Uterus (tissue), 2 donors: ENCODE measurements at regions not wholly inside any gene's neighbourhood (a gene's known extent, or its start where the extent isn't known, plus 50 kb on each side); places are given as distances from the start of the nearest gene placed in this dataset.

Experiments used
- POLR2A ChIP-seq, 2 donors: fragments of 450-650 bp; IDR thresholded peaks; one replicate each; pipeline ENCODE4 v1.6.1; 2016; ENCODE audit warnings: antibody characterized with exemption in 2 of 2, mild to moderate bottlenecking in 1 of 2, moderate library complexity in 1 of 2
- TF ChIP-seq, protein P1 (sequence below), 4 experiments: fragments of 200-600 bp in 2 of 4; fragments of 450-650 bp in 2 of 4; sonication (generic) in 2 of 4; IDR thresholded peaks; one replicate each; pipeline ENCODE4 v1.5.1; 2016 to 2019; ENCODE audit warnings: antibody characterized with exemption in 4 of 4, mild to moderate bottlenecking in 2 of 4, moderate library complexity in 1 of 4

DNA sequence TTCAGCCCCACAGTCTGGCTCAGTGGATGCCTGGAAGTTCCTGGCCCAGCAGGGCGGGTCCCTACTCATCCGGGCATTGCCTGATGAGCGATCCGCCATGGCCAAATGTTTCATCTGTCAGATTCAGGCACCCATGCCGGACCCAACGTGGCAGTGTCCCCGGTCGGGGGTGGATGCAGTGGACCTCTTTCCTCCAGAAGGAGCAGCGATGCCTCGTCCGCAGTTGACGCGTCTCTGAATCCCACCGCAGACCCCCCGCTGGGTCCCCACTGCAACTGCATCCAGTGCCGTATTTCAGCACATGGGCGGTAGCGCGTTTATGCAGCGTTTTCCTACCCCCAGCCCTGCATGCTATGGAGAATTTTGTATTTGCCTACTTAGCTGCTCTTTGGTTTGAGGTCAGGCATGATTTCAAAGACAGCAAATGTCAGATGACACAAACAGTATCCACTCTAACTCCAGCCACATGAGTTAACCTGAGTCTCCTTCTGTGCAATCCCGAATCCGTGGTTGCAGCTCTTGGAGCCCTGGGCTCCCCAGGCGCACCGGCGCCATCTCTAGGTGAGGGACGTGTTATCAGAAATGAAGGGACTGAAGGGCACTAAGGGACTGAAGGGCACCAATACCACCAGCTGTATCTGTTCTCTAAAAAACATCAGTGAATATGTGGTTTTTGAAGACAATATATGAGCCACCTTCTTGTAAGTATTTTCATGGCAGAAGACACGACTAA, 72.6 kb upstream of the THBS2 start:
- TF ChIP-seq, protein P1, sequence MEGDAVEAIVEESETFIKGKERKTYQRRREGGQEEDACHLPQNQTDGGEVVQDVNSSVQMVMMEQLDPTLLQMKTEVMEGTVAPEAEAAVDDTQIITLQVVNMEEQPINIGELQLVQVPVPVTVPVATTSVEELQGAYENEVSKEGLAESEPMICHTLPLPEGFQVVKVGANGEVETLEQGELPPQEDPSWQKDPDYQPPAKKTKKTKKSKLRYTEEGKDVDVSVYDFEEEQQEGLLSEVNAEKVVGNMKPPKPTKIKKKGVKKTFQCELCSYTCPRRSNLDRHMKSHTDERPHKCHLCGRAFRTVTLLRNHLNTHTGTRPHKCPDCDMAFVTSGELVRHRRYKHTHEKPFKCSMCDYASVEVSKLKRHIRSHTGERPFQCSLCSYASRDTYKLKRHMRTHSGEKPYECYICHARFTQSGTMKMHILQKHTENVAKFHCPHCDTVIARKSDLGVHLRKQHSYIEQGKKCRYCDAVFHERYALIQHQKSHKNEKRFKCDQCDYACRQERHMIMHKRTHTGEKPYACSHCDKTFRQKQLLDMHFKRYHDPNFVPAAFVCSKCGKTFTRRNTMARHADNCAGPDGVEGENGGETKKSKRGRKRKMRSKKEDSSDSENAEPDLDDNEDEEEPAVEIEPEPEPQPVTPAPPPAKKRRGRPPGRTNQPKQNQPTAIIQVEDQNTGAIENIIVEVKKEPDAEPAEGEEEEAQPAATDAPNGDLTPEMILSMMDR (IDR thresholded peaks at IDR 0.05) = no peak
- TF ChIP-seq POLR2A (IDR thresholded peaks at IDR 0.05) = no peak
